IPS DF 4.7 (cell line): ENCODE measurements at regions not wholly inside any gene's neighbourhood (a gene's known extent, or its start where the extent isn't known, plus 50 kb on each side); places are given as distances from the start of the nearest gene placed in this dataset.

ENCODE experiments used
- DNase-seq: peaks from one replicate; pipeline ENCODE4 v3.0.0-alpha.2; 2013; ENCODE audit warnings: low spot score; ENCODE audit errors: extremely low read depth

- no peak for DNase-seq
These were observed 463.6 kb upstream of the SOX9 start for GRCh38 chr17:71656964-71657858.

- no peak for DNase-seq
These were observed 461.8 kb upstream of the SOX9 start for GRCh38 chr17:71658996-71659395.

GRCh38 chr17:71664861-71665260, 456.0 kb upstream of the SOX9 start:
- DNase-seq, result no peak

- no peak for DNase-seq
These were observed 454.8 kb upstream of the SOX9 start for GRCh38 chr17:71666047-71666446.

- DNase-seq, result no peak
These were observed 453.2 kb upstream of the SOX9 start for GRCh38 chr17:71667661-71668060.

- DNase-seq, result no peak
These were observed 452.0 kb upstream of the SOX9 start for GRCh38 chr17:71668807-71669206.

GRCh38 chr17:71677439-71677838, 443.4 kb upstream of the SOX9 start:
- no peak for DNase-seq

GRCh38 chr17:71679832-71680231, 441.0 kb upstream of the SOX9 start:
- DNase-seq, result no peak

- DNase-seq, result no peak
These were observed 439.2 kb upstream of the SOX9 start for GRCh38 chr17:71681427-71682173.

GRCh38 chr17:71682174-71682494, 438.7 kb upstream of the SOX9 start:
- DNase-seq, result no peak

- DNase-seq, result no peak
These were observed 431.0 kb upstream of the SOX9 start for GRCh38 chr17:71689782-71690181.

- DNase-seq, result no peak
These were observed 420.9 kb upstream of the SOX9 start for GRCh38 chr17:71699907-71700306.

GRCh38 chr17:71703701-71704100, 417.1 kb upstream of the SOX9 start:
- DNase-seq, result no peak

GRCh38 chr17:71709271-71709890, 411.4 kb upstream of the SOX9 start:
- DNase-seq, result no peak

GRCh38 chr17:71709946-71710345, 410.9 kb upstream of the SOX9 start:
- no peak for DNase-seq

- no peak for DNase-seq
These were observed 410.0 kb upstream of the SOX9 start for GRCh38 chr17:71710816-71711215.

- DNase-seq, result no peak
These were observed 407.0 kb upstream of the SOX9 start for GRCh38 chr17:71713846-71714245.

GRCh38 chr17:71724339-71724738, 396.5 kb upstream of the SOX9 start:
- no peak for DNase-seq

GRCh38 chr17:71725811-71726210, 395.0 kb upstream of the SOX9 start:
- DNase-seq, result no peak

GRCh38 chr17:71726341-71726740, 394.5 kb upstream of the SOX9 start:
- DNase-seq, result no peak

GRCh38 chr17:71727292-71727691, 393.5 kb upstream of the SOX9 start:
- DNase-seq, result no peak

GRCh38 chr17:71727723-71728122, 393.1 kb upstream of the SOX9 start:
- DNase-seq, result no peak
